ACC112 (cell line): ENCODE measurements at regions not wholly inside any gene's neighbourhood (a gene's known extent, or its start where the extent isn't known, plus 50 kb on each side); places are given as distances from the start of the nearest gene placed in this dataset.
A peak's percentile ranks its signal among the peaks of the same experiment; 100 is the strongest.

Source experiments
- H2AFZ ChIP-seq: fragments of 200-600 bp; sonication (generic); one replicate; pipeline ENCODE4 v1.6.0; 2017; ENCODE audit warnings: antibody characterized with exemption, low read length; ENCODE audit not compliant: unreplicated experiment
- H3K27ac ChIP-seq: fragments of 200-600 bp; sonication (generic); 2 replicates; pipeline ENCODE4 v1.5.1; 2014; ENCODE audit warnings: low read depth, mild to moderate bottlenecking, antibody characterized with exemption, low read length, moderate library complexity
- H3K27me3 ChIP-seq: fragments of 200-600 bp; sonication (generic); 2 replicates; pipeline ENCODE4 v1.6.1; 2014; ENCODE audit warnings: mild to moderate bottlenecking, antibody characterized with exemption, low read length, moderate library complexity, mixed read lengths; ENCODE audit not compliant: insufficient read depth
- H3K36me3 ChIP-seq: fragments of 200-600 bp; sonication (generic); 2 replicates; pipeline ENCODE4 v1.6.1; 2016; ENCODE audit warnings: mild to moderate bottlenecking, antibody characterized with exemption, low read length, moderate library complexity, mixed read lengths; ENCODE audit not compliant: insufficient read depth
- H3K4me1 ChIP-seq: fragments of 200-600 bp; sonication (generic); one replicate; pipeline ENCODE4 v1.6.1; 2016; ENCODE audit warnings: low read length, mixed read lengths; ENCODE audit not compliant: insufficient read depth, unreplicated experiment, control insufficient read depth
- H3K4me3 ChIP-seq: fragments of 200-600 bp; sonication (generic); 2 replicates; pipeline ENCODE4 v1.5.1; 2014; ENCODE audit warnings: mild to moderate bottlenecking, low read depth, low read length
- H3K79me2 ChIP-seq: fragments of 200-600 bp; sonication (generic); one replicate; pipeline ENCODE4 v1.6.0; 2016; ENCODE audit warnings: low read length; ENCODE audit not compliant: control insufficient read depth, unreplicated experiment, insufficient read depth

DNA sequence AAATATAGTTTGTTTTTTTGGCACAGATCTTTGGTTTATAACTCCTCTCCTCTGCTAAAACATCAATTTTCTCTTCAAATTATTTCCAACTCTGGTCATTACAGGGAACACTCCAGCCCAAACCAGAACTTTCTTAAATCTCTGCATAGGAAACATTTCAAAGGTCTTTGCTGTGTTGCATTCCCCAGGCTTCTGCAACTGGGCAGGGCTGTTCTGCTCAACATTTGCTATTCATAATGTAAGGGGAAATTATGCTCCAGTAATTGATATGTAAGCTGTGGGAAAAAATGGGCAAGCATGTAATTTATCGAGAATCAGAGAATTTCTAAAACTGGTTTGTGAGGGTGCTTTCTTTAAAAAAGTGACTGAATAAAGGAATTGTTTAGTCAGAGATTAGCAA lies 410.4 kb downstream of the TUSC7 start:
- Histone ChIP-seq H3K36me3 (no peaks in the 10 kb centered on the region), H3K4me1 (no peaks in the 10 kb centered on the region), H3K27me3 (no peaks in the 10 kb centered on the region), H3K4me3 (no peak overlapping the region), H3K79me2 (no peaks in the 10 kb centered on the region), H2AFZ (no peak overlapping the region), H3K27ac (no peak overlapping the region)

DNA sequence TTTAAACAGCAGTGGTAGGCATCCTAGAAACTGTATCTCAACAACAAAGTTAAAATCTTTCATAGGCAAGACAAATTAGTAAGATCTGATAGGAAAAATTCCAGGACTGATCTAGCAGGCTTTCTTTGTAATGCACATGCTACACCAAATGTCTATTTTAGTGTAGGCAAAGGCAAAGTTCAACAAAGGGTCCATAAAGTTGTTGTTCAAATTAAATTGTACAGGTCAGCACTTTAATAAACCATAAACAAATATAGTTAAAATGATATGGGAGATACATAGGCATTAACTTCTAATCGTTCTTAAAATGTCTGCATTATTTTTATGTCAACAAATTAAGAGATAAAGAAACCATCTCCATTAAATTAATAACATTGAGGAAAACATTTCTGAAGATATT lies 413.0 kb downstream of the TUSC7 start:
- Histone ChIP-seq H3K4me3 (no peak overlapping the region), H3K36me3 (no peaks in the 10 kb centered on the region), H2AFZ (no peak overlapping the region), H3K27ac (no peak overlapping the region), H3K27me3 (no peaks in the 10 kb centered on the region), H3K4me1 (no peaks in the 10 kb centered on the region), H3K79me2 (no peaks in the 10 kb centered on the region)

DNA sequence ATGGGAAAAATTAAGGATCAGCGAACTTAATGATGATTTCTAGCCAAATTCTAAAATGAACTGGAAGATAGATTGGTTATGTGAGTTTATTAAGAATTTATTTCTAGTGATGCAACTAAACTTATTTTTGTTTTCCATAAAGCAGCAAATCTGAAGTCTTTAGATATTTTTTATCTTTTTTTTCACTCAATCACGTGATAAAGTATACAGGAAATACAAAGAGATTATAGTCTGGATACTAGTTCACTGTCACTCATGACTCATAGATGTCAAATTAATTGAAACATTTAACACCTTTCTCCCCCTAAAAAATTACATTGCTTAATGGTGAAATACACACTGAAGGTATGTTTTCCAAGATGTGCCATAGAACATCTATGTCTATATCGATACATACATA lies 416.9 kb downstream of the TUSC7 start:
- no peak overlapping the region for H3K27ac ChIP-seq
- no peak overlapping the region for H2AFZ ChIP-seq
- no peaks in the 10 kb centered on the region for H3K79me2 ChIP-seq
- H3K27me3 ChIP-seq: no peaks in the 10 kb centered on the region
- no peak overlapping the region for H3K4me3 ChIP-seq
- H3K36me3 ChIP-seq: no peaks in the 10 kb centered on the region
- H3K4me1 ChIP-seq: no peaks in the 10 kb centered on the region

DNA sequence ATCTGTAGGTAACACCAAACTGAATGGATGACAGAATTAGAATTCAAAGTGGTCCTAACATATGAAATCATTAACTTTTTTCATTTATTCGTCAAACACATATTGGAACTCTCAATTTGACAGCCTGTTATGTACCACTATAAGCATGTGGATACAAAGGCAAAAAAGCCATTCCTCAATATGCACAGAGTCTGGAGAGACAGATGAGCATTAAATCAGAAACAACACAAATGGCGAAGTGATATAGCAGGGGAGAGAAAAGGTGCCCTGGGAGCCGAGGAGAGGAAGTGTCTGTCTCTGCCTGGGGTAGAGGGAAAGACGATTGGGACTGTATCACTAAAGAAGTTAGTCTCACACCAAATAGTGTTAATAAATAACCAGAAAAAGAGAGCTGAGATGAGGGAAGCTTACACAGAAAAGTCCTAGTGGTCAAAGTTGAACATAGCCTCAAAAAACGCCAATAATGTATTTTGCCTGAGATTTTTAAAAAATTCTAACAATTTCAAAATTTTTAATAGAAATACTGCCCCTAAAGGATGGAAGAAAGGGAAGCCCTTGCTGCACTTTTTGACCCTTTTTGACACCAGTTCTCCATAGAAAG lies 417.5 kb downstream of the TUSC7 start:
- Histone ChIP-seq H3K4me1 (no peaks in the 10 kb centered on the region), H3K27ac (no peak overlapping the region), H3K79me2 (no peaks in the 10 kb centered on the region), H2AFZ (no peak overlapping the region), H3K4me3 (no peak overlapping the region), H3K27me3 (no peaks in the 10 kb centered on the region), H3K36me3 (no peaks in the 10 kb centered on the region)

DNA sequence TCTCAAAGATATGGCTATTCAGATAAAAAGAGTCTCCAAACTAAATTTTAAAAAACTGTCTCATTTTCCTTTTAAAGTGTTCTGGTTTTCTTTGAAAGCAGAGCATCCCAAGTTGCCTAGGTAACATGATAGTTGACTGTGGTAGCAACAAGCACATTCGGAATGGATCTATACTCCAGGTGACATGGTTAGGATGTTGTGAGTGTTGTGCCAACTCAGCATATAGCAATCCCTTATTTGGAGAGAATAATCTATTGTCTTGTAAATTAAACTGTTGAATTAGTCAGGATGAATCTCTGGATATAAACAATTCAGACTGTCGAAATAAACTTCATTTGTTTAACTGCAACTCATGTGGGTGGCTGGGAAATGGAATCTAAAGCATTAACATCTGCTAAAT lies 418.6 kb downstream of the TUSC7 start:
- no peaks in the 10 kb centered on the region for H3K36me3 ChIP-seq
- no peaks in the 10 kb centered on the region for H3K27me3 ChIP-seq
- H3K4me3 ChIP-seq: no peak overlapping the region
- no peak overlapping the region for H3K27ac ChIP-seq
- no peaks in the 10 kb centered on the region for H3K4me1 ChIP-seq
- H3K79me2 ChIP-seq: no peaks in the 10 kb centered on the region
- no peak overlapping the region for H2AFZ ChIP-seq

DNA sequence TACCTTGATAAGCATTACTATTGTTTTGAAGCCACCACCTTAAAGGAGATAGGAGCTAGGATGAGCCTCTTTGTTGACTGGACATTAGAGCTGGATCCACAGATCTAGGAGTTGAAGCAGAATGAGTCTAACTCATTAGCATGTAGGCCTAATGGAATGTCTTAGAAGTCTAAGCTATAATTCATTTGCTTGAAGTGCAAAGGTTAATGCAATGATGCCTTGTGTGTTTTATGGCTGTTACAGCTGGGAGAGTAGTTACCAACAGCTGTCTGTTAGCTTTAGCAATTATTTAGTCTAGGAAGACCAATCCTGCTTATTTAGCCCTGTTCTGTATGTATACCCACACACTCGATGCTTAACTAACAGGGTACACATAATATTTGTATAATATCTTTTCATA lies 419.3 kb downstream of the TUSC7 start:
- Histone ChIP-seq H3K4me3 (no peak overlapping the region), H3K36me3 (no peaks in the 10 kb centered on the region)

DNA sequence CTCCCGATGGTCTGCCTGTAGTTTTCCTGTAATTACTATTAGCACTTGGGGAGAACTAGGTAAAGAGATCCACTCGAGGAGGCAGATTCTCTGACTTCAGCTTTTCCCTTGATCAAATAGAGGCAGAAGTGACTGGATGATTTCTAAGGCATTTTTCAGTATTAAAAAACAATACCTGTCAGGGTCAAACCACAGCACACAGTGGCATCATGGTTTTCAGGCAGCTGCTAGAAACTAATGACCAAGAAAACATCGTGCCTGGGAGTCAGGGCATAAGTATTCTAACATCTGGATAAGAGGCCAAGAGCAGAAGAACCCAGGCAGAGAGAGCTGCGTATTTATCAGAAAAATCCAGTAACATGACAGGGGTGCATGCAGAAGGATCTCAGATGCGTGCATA lies 419.9 kb downstream of the TUSC7 start:
- H3K4me3 ChIP-seq: no peak overlapping the region
- no peaks in the 10 kb centered on the region for H3K4me1 ChIP-seq
- peak overlapping the region; percentile 32 for H2AFZ ChIP-seq
- H3K27ac ChIP-seq: no peak overlapping the region
- no peaks in the 10 kb centered on the region for H3K36me3 ChIP-seq
- no peaks in the 10 kb centered on the region for H3K27me3 ChIP-seq
- H3K79me2 ChIP-seq: no peaks in the 10 kb centered on the region

More for the DNA sequence above, 419.3 kb downstream of the TUSC7 start:
- Histone ChIP-seq H2AFZ (no peak overlapping the region), H3K4me1 (no peaks in the 10 kb centered on the region), H3K27me3 (no peaks in the 10 kb centered on the region), H3K27ac (no peak overlapping the region), H3K79me2 (no peaks in the 10 kb centered on the region)

DNA sequence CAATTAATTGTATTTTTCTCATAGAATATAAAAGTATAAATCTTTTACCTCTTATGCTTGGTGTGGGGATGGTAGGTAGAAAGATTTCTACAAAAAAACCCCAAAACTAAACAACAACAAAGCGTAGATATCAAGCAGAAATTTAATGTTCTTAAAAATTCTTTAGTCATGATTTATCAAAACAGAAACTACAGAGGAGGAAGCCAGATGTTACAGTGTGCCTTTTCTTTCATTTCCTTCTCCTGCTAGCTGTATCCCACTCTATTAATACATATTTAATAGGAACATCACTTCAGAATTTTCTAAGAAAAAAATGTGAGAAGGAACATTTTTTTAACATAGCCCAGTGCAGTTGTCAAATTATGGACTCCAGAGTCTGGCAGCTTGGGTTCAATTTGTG lies 420.6 kb downstream of the TUSC7 start:
- Histone ChIP-seq H3K4me1 (no peaks in the 10 kb centered on the region), H3K27ac (no peak overlapping the region), H3K36me3 (no peaks in the 10 kb centered on the region), H3K79me2 (no peaks in the 10 kb centered on the region), H3K4me3 (no peak overlapping the region), H2AFZ (peak overlapping the region; percentile 32), H3K27me3 (no peaks in the 10 kb centered on the region)

DNA sequence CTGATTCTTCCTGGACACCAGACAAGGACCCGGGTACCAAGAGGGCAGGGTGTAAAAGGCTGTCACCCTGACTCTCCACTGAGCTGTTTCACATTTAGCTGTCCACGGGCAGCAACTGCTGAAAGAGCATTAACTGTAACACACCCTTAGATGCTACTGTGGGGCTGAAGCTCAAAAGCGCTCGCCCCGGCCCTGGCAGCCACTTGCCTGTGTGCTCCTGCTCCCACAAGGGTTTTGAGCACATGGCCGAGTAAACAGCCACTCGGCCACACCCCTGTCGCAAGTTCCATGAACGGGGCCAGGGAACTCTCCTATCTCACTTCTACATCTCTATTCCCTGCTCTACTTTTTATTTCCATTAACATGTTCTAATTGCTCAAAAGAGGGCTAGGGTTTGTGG lies 421.7 kb downstream of the TUSC7 start:
- no peak overlapping the region for H3K4me3 ChIP-seq
- H3K4me1 ChIP-seq: no peaks in the 10 kb centered on the region
- H3K27ac ChIP-seq: no peak overlapping the region
- H3K36me3 ChIP-seq: no peaks in the 10 kb centered on the region
- H3K79me2 ChIP-seq: no peaks in the 10 kb centered on the region
- no peak overlapping the region for H2AFZ ChIP-seq
- H3K27me3 ChIP-seq: no peaks in the 10 kb centered on the region

DNA sequence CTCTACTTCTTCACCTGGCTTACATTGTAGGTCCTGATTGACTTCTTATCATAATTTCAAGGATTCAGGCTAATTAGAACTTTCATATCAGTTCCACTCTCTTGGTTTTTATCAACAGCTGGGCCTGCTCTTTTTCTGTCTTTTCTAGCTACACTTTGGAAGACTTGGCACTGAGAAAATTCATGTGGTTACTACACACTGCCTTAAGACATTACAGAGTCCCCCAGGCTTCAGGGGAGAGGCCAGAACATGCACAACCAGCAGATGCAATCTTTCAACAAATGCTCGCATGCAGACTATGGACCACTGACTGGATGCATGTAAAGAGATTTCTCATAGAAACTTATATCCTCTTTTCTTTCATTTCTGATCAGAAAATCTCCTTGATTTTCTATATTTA lies 423.5 kb downstream of the TUSC7 start:
- Histone ChIP-seq H3K36me3 (no peaks in the 10 kb centered on the region), H2AFZ (no peak overlapping the region), H3K4me1 (no peaks in the 10 kb centered on the region), H3K79me2 (no peaks in the 10 kb centered on the region), H3K27ac (no peak overlapping the region), H3K4me3 (no peak overlapping the region), H3K27me3 (no peaks in the 10 kb centered on the region)

DNA sequence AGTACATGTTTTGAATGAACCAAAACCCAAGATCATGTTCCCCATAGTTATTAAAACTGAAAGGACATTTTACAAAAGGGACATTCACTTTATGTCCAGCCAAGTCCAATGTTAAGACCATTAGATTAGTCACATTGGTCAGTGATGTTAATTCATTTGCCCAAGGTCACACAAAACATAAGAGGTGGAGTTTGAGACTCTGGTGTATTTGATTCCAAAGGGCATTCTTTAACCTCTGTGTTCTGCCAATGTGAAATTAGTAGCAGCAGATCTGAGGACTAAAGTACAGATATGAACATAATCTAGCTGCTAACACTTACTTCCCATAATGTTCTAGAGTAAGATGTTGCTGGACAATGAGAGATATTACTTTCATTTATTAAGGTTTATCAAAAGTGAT lies 425.6 kb downstream of the TUSC7 start:
- H3K27ac ChIP-seq: no peak overlapping the region
- no peak overlapping the region for H3K4me3 ChIP-seq
- no peaks in the 10 kb centered on the region for H3K27me3 ChIP-seq
- H3K79me2 ChIP-seq: no peaks in the 10 kb centered on the region
- no peaks in the 10 kb centered on the region for H3K4me1 ChIP-seq
- H2AFZ ChIP-seq: no peak overlapping the region
- H3K36me3 ChIP-seq: no peaks in the 10 kb centered on the region
